Activated T-cell treated with anti-CD3 and anti-CD28 coated beads for 1 hour (primary cell): ENCODE measurements at regions not wholly inside any gene's neighbourhood (a gene's known extent, or its start where the extent isn't known, plus 50 kb on each side); places are given as distances from the start of the nearest gene placed in this dataset.
"Not testable (repeated sequence)": the region's sequence is repeated elsewhere in the genome, so short reads cannot be mapped to it uniquely, and the experiment has no call there.

Experiments
- DNase-seq: peaks from one replicate; pipeline ENCODE4 v3.0.0-alpha.2; 2020; ENCODE audit warnings: low read depth

GRCh38 chr16:29355339-29356059 lies 51.0 kb downstream of the NPIPB11 start:
- not testable (repeated sequence) for DNase-seq

DNA sequence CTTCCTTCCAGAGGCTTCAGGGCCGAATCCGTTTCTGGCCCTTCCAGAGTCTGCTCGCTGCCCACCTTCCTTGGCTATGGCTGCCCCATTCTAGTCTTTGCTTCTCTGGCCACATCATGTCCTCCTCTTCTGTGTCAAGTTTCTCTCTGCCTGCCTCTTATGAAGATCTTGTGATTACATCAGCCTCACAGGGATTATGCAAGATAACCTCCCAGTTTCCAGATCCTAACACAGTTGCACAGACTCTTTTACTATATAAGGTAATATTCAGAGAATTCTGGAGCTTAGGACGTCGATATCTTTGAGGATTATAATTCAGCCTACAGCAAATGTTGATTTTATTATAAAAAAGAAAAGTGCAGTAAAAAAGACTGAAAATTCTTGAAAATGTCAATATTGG lies 52.1 kb downstream of the NPIPB11 start:
- not testable (repeated sequence) for DNase-seq

GRCh38 chr16:29352617-29352999 lies 53.9 kb downstream of the NPIPB11 start:
- DNase-seq = not testable (repeated sequence)

- not testable (repeated sequence) for DNase-seq
Measured at GRCh38 chr16:29351970-29352616, 54.4 kb downstream of the NPIPB11 start.

DNA sequence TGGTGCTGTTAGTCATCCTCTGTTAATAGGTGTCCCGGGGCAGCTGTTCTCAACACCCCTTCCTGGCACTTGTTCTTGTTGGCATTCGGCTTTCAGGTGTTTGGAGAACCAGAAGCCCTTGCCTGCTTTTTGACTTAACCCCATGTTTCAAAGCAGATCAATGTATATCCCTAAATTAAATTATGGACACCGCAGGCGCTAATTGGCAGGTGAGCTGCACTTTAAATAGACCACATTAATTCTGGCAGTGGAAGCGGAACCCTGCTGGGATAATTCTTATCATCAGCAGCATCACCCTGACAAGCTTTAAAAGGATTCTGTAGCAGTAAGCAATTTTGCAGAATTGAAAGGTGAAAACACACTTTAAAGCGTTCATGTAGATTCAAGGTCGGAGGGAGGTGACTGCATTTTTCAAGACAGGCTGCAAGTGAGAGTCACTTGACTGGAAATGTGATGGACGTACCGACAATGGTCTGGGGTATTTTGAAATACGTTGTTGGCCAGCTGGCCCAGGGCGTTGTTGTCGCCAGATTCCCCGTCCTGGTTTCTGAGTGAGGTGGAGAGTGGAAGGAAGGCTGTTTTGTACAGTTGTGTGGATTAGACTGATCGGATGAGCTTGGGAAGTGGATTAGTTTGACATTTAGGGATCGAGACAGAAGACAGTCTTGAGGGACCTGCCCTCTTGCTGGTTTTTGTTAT lies 55.1 kb downstream of the NPIPB11 start:
- DNase-seq = not testable (repeated sequence)

- DNase-seq = not testable (repeated sequence)
Measured at GRCh38 chr16:29349966-29350365, 56.5 kb downstream of the NPIPB11 start.

DNA sequence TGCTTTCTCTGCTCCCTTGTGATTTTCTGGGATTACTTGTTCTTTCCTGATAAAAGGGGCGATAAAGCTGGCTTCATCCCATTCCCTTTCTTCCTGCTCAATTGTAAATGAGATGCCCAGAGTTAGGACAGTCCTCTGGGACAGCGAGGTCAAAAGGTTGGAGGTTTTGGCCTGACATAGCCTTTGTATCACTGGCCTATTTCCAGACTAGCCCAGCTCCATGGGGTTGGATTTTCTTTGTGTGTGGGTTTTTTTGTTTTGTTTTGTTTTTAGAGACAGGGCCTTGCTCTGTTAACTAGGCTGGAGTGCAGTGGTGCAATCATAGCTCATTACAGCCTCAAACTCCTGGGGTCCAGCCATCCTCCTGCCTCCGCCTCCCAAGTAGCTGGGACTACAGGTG lies 57.8 kb downstream of the NPIPB11 start:
- DNase-seq = not testable (repeated sequence)

- not testable (repeated sequence) for DNase-seq
Measured at GRCh38 chr16:29348123-29348690, 58.3 kb downstream of the NPIPB11 start.

- DNase-seq = not testable (repeated sequence)
Measured at GRCh38 chr16:29346796-29347580, 59.5 kb downstream of the NPIPB11 start.

- not testable (repeated sequence) for DNase-seq
Measured at GRCh38 chr16:29346203-29346602, 60.3 kb downstream of the NPIPB11 start.

- not testable (repeated sequence) for DNase-seq
Measured at GRCh38 chr16:29342937-29343336, 63.6 kb downstream of the NPIPB11 start.

DNA sequence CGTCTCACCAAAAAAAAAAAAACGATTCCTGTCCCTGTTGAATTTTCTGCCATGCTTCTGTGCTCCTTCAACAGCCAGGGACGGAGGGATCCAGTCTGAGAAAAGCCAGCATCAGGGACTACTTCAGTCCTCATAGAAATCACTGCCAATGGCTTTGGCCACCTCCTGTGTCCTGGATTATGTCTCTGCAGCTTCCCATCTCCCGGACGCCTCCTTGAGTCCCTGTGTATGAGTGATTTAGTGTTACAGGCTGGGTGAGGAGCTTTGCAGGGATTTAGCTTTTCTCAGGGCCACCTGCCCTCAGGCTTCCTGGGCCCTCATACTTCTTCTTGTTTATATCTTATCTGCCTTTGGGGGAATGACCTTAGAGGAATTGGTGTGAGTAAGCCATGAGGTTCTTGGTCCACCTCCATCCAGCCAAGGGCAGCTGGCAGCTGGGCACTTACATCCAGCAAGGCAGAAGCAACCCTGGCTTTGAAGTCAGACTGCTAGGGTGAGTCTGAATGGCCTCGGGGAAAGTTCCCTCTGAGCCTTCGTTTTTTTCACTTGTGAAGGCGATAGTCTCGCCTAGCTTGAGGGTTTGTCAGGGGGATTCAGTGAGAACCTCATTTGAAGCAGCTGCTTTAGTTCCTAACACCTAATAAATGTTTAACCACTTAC lies 65.6 kb downstream of the NPIPB11 start:
- DNase-seq = not testable (repeated sequence)

GRCh38 chr16:29340235-29340634 lies 66.3 kb downstream of the NPIPB11 start:
- not testable (repeated sequence) for DNase-seq

DNA sequence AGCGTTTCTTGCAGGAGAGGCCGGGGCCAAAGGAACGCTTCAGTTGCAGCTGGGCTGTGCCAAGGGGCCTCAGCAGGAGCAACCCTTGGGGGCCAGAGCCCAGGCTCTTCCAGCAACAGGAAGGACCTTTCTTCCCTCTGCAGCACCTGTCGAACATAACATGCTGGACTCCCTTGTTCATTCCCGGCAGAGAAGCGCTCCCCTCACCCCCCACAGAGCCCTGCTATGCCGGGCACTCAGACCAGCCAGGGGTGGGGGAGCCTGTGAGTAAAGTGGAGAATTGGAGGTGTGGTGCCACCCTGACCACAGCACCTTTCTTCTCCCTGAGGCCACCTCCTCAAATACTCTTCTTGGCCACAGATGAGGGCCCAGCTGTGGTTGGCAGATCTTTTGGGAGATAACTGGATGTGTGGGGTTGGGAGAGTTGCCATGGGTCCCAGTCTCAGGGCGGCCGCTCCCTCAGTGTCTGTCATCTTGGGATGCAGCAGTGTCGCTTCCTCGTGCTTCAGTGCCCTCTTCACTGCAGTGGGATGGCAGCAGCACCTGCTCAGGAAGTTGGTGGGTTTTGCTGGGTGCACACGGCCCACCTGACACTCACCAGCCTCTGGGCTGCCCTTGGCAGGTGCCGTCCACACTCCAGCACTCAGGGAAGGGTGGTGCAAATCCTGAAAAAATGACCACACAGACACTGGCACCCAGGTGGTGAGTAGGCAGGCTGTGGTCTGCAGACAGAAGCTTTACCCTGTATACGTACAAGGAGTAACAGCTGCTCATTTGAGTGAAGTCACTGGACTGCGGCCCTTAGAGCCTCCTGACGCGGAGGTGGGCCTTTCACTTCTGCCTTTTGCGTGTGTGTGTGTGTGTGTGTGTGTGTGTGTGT lies 67.5 kb downstream of the NPIPB11 start:
- DNase-seq = not testable (repeated sequence)

DNA sequence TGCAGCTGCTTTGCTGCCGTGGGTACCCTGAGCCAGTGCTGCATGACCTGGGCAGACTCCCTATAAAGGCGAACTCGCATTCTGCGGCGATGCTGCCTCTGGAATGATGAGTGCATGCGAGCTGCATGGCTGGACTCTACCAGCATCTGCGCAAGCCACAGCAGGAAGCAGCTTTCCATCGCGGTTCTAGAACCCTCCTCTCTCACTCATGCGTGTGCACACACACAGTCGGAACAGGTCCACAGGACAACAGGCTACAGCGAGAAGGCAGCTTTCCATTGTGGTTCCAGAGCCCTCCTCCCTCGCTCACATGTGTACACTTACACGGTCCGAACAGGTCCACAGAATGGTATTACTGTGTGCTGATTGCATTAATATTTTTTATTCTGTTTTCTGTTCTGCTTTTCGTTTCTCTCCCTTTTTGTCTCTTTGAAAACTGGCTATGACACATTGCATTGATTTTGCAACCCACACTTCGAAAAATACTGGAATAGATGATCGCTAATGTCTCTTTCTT lies 69.1 kb downstream of the NPIPB11 start:
- DNase-seq = not testable (repeated sequence)

- DNase-seq = not testable (repeated sequence)
Measured at GRCh38 chr16:29335549-29335846, 71.0 kb downstream of the NPIPB11 start.

DNA sequence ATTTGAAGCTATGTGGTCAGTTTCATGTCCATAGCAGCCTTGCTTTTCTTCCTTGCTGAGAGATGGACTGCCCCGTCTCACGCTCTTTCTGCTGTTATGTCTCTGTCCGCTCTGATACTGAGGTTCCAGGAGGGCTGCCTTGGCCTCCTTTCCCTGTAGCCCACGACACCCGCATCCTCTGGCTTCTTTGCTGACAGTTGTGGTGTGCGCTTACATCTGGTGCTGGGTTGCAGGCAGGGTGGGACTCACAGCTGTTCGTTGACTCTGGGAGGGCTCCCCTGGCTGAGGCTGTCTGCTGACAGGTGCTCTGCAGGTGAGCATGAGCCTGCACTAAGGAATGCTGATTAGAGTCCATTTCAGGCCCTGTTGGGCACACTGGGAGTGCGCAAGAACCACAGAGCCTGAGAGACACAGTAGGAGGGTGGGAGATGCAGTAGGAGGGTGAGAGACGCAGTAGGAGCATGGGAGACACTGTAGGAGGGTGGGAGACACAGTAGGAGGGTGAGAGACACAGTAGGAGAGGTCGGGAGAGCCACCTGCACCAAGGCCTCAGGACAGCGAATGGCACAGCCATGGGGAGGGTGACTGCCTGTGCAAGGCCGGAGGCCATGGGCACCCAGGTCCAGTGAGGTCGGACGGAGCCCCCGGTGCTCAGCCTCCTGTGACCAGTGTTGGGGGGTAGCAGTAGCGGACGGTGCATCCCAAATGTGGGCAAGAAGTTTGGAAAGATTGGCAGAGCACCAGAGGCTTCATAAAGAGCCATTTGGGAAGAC lies 71.5 kb downstream of the NPIPB11 start:
- not testable (repeated sequence) for DNase-seq

DNA sequence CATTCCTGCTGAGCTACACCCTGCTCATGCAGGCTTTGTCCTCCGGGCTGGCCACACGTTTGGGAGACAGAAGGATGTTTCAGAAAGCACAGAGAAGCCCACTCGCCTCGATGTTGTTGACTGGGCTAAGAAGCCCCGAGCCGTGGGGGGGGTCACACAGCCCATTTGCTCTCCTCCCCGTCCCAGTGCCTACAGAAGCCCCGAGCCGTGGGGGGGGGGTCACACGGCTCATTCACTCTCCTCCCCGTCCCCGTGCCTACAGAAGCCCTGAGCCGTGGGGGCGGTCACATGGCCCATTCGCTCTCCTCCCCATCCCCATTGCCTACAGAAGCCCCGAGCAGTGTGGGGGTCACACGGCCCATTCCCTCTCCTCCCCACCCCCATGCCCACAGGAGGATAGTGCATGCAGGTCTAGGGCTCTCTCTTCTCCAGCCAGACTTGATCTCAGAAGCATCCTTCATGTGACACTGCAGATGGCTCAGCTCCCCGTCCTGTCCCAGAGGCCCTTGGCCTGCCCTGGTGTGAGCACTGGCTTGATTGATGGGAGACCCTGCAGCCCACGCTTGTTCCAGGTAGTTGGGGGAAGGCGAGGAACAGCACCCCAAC lies 72.9 kb downstream of the NPIPB11 start:
- not testable (repeated sequence) for DNase-seq

DNA sequence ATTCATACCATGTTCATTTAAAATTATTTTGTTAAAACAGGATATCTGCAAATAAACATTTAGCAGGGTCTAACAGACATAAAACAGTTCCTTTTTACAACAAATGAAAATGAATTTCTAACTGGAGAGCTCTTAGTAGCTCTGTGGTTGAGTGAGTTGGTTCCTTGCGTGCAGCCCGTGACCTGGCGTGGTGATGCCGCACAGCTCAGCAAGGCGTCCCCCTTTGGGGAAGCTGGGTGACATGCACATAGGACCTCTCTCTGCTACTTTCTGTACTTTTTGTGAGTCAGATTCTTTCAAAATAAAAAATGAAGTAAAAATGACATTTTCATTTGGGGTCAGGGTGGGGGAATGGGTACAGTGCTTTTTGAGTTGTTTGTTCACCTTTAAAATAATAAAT lies 75.9 kb downstream of the NPIPB11 start:
- DNase-seq = not testable (repeated sequence)
